ENCODE measurements at regions not wholly inside any gene's neighbourhood (a gene's known extent, or its start where the extent isn't known, plus 50 kb on each side); places are given as distances from the start of the nearest gene placed in this dataset.

- TF ChIP-seq CTCF (IDR thresholded peaks at IDR 0.05) = no peak
- TF ChIP-seq POLR2A (IDR thresholded peaks at IDR 0.05) = no peak
- H3K9me3 ChIP-seq = no peaks in the 10 kb centered on the region
- intact Hi-C loops (cut with DNase I; ENCODE audit: low total_unique reads) = no loop called here
Measured at GRCh38 chr12:84807249-84807648, 105.3 kb downstream of the SLC6A15 start.

DNA sequence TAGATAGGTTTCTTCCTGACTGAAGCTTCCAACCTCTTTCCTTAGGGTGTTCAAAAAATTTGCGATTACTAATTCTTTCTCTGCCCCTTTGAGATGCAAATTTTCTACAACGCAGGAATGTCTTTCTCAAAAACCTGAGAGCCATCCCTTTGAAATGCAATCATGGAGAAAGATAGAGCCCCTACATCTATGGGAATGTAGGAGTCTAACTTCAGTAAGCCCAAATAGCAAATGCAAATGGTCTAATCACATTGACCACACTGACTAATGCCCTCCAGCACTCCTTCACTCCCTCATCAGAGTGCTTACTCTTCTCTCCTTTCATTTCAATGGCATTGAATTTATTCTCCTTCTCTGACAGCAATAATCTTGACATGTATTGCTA lies 107.1 kb downstream of the SLC6A15 start:
- intact Hi-C loops (cut with DNase I; ENCODE audit: low total_unique reads) = no loop called here
- H3K4me1 ChIP-seq = no peaks in the 10 kb centered on the region
- H3K27ac ChIP-seq = no peak overlapping the region
- 47 to 53% methylated on average over 2 of the region's 2 CpGs for WGBS, 2 donors
- H3K27me3 ChIP-seq = no peaks in the 10 kb centered on the region
- TF ChIP-seq POLR2A (IDR thresholded peaks at IDR 0.05) = no peak
- no peak for TF ChIP-seq CTCF (IDR thresholded peaks at IDR 0.05)
- no peak overlapping the region for H3K4me3 ChIP-seq
- no peaks in the 10 kb centered on the region for H3K36me3 ChIP-seq (ENCODE audit: low read depth, missing control alignments)
- no peak for DNase-seq
- H3K9me3 ChIP-seq = no peaks in the 10 kb centered on the region

More at GRCh38 chr12:84807249-84807648, 105.3 kb downstream of the SLC6A15 start:
- Histone ChIP-seq H3K36me3 (ENCODE audit: low read depth, missing control alignments) (no peaks in the 10 kb centered on the region), H3K27ac (no peak overlapping the region), H3K4me1 (no peaks in the 10 kb centered on the region), H3K4me3 (no peak overlapping the region), H3K27me3 (no peaks in the 10 kb centered on the region)
- DNase-seq = no peak

DNA sequence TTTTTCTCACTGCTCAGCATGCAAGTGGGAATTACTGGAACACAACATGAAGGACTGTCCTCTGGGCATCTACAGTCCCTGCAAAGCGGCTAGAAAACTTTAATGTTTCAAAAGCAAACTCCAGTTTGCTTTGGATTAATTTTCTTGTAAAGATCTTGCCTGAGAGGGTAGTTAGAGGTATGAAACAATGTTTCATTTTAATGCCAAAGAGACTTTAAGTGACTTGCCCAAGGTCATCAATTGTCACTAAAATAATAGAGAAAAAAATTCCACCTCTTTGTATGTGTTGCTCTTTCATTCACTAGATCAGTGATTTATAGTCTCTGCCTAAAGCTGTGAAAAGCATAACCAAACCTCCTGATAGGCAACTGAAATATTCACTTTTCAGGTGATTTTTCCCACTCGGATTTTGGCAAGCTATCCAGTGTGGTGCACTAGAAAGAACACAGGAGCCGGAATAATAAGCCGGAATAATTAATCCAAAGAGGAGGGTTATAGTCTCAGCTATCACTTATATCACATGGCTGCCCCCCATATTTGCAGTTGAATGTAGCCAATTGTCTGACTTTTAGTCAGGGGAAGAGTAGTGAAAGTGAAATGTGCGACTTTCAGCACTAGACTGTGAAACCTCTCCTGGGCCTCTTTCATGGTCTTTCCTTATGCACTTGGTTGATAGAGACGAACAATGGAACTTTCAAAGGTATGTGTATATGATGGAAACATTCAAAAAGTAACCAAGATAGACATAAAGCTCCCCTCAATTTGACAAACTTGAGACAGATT lies 107.7 kb downstream of the SLC6A15 start:
- Histone ChIP-seq H3K4me3 (no peak overlapping the region), H3K36me3 (ENCODE audit: low read depth, missing control alignments) (no peaks in the 10 kb centered on the region), H3K27me3 (no peaks in the 10 kb centered on the region), H3K4me1 (no peaks in the 10 kb centered on the region), H3K9me3 (no peaks in the 10 kb centered on the region), H3K27ac (no peak overlapping the region)
- TF ChIP-seq POLR2A (IDR thresholded peaks at IDR 0.05) (no peak), CTCF (IDR thresholded peaks at IDR 0.05) (no peak)
- intact Hi-C loops (cut with DNase I; ENCODE audit: low total_unique reads) = no loop called here
- WGBS, 2 donors = 60 to 78% methylated on average over 6 of the region's 6 CpGs
- DNase-seq = no peak

GRCh38 chr12:84803661-84804060 lies 108.9 kb downstream of the SLC6A15 start:
- Histone ChIP-seq H3K9me3 (no peaks in the 10 kb centered on the region), H3K4me3 (no peak overlapping the region), H3K27me3 (no peaks in the 10 kb centered on the region), H3K4me1 (no peaks in the 10 kb centered on the region), H3K36me3 (ENCODE audit: low read depth, missing control alignments) (no peaks in the 10 kb centered on the region), H3K27ac (no peak overlapping the region)
- TF ChIP-seq POLR2A (IDR thresholded peaks at IDR 0.05) (no peak), CTCF (IDR thresholded peaks at IDR 0.05) (no peak)
- intact Hi-C loops (cut with DNase I; ENCODE audit: low total_unique reads) = no loop called here
- 66 to 88% methylated on average over 1 of the region's 1 CpG for WGBS, 2 donors
- DNase-seq = no peak

DNA sequence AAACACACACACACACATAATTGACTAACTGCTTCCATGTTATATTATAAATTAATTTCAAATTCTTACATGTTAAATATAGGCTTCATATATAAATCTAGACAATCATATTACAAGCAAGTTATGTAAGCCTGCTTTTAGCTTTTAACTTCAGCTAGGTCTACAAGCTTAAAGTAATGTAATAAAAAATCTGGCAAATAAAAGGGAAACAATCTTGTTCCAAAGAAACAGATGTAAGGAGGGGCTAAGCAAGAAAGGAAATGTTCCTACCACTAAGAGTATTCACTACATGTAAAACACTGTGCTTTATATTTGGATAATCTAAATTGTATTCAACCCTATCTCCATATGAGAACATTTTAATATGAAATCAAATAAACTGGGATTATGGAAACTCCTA lies 110.4 kb downstream of the SLC6A15 start:
- TF ChIP-seq CTCF (IDR thresholded peaks at IDR 0.05) = no peak
- TF ChIP-seq POLR2A (IDR thresholded peaks at IDR 0.05) = no peak
- no peaks in the 10 kb centered on the region for H3K4me1 ChIP-seq
- no peaks in the 10 kb centered on the region for H3K27me3 ChIP-seq

More for the DNA sequence above, 110.4 kb downstream of the SLC6A15 start:
- Histone ChIP-seq H3K27ac (no peak overlapping the region), H3K4me3 (no peak overlapping the region), H3K9me3 (no peaks in the 10 kb centered on the region), H3K36me3 (ENCODE audit: low read depth, missing control alignments) (no peaks in the 10 kb centered on the region)
- intact Hi-C loops (cut with DNase I; ENCODE audit: low total_unique reads) = no loop called here
- no peak for DNase-seq
